ENCODE measurements at regions not wholly inside any gene's neighbourhood (a gene's known extent, or its start where the extent isn't known, plus 50 kb on each side); places are given as distances from the start of the nearest gene placed in this dataset.
"Not testable (repeated sequence)": the region's sequence is repeated elsewhere in the genome, so short reads cannot be mapped to it uniquely, and the experiment has no call there.

- no peak for DNase-seq (ENCODE audit: low spot score)
Observed at GRCh38 chr10:26621243-26621888, 76.1 kb upstream of the PDSS1 start.

GRCh38 chr10:26621889-26622711, 75.4 kb upstream of the PDSS1 start:
- DNase-seq (ENCODE audit: low spot score), result peak; percentile 6

- no peak for DNase-seq (ENCODE audit: low spot score)
Observed at GRCh38 chr10:26622891-26623290, 74.6 kb upstream of the PDSS1 start.

- no peak for DNase-seq (ENCODE audit: low spot score)
Observed at GRCh38 chr10:26624006-26624405, 73.5 kb upstream of the PDSS1 start.

GRCh38 chr10:26626066-26626465, 71.4 kb upstream of the PDSS1 start:
- DNase-seq (ENCODE audit: low spot score), result no peak

- DNase-seq (ENCODE audit: low spot score), result no peak
Observed at GRCh38 chr10:26627324-26627723, 70.2 kb upstream of the PDSS1 start.

GRCh38 chr10:26628395-26628794, 69.1 kb upstream of the PDSS1 start:
- DNase-seq (ENCODE audit: low spot score), result no peak

- DNase-seq (ENCODE audit: low spot score), result not testable (repeated sequence)
Observed at GRCh38 chr10:26632171-26632570, 65.3 kb upstream of the PDSS1 start.

- DNase-seq (ENCODE audit: low spot score), result not testable (repeated sequence)
Observed at GRCh38 chr10:26634111-26634510, 63.4 kb upstream of the PDSS1 start.

- DNase-seq (ENCODE audit: low spot score), result no peak
Observed at GRCh38 chr10:26637521-26638275, 59.8 kb upstream of the PDSS1 start.

- DNase-seq (ENCODE audit: low spot score), result no peak
Observed at GRCh38 chr10:26640391-26640790, 57.1 kb upstream of the PDSS1 start.

- no peak for DNase-seq (ENCODE audit: low spot score)
Observed at GRCh38 chr10:26642896-26643653, 54.4 kb upstream of the PDSS1 start.

GRCh38 chr10:26647602-26648244, 49.8 kb upstream of the PDSS1 start:
- no peak for DNase-seq (ENCODE audit: low spot score)
